Inflammatory macrophage (primary cell): ENCODE measurements at regions not wholly inside any gene's neighbourhood (a gene's known extent, or its start where the extent isn't known, plus 50 kb on each side); places are given as distances from the start of the nearest gene placed in this dataset.

ENCODE experiments used
- DNase-seq, 2 donors: peaks; one replicate each; pipeline ENCODE4 v3.0.0-alpha.2; 2020 to 2022

- no peak for DNase-seq
These were observed 305.7 kb upstream of the VRK2 start for GRCh38 chr2:57740891-57741290.

- DNase-seq, result no peak
These were observed 293.0 kb upstream of the VRK2 start for GRCh38 chr2:57753636-57754035.

- DNase-seq, result no peak
These were observed 287.9 kb upstream of the VRK2 start for GRCh38 chr2:57758686-57759085.

GRCh38 chr2:57759131-57759530 lies 287.5 kb upstream of the VRK2 start:
- DNase-seq, result no peak

- peak; percentile 73 to 74 for DNase-seq
These were observed 286.7 kb upstream of the VRK2 start for GRCh38 chr2:57759822-57760300.

GRCh38 chr2:57760381-57760801 lies 286.2 kb upstream of the VRK2 start:
- no peak for DNase-seq

GRCh38 chr2:57776916-57777315 lies 269.7 kb upstream of the VRK2 start:
- no peak for DNase-seq

GRCh38 chr2:57782587-57782986 lies 264.0 kb upstream of the VRK2 start:
- no peak for DNase-seq

GRCh38 chr2:57793310-57793709 lies 253.3 kb upstream of the VRK2 start:
- DNase-seq, result no peak

- no peak for DNase-seq
These were observed 250.1 kb upstream of the VRK2 start for GRCh38 chr2:57796527-57796926.

- DNase-seq, result no peak
These were observed 248.3 kb upstream of the VRK2 start for GRCh38 chr2:57798346-57798745.

- DNase-seq, result no peak
These were observed 244.4 kb upstream of the VRK2 start for GRCh38 chr2:57802243-57802642.

- DNase-seq, result no peak
These were observed 241.6 kb upstream of the VRK2 start for GRCh38 chr2:57804971-57805370.

GRCh38 chr2:57806449-57806968 lies 240.1 kb upstream of the VRK2 start:
- no peak for DNase-seq

- no peak for DNase-seq
These were observed 237.4 kb upstream of the VRK2 start for GRCh38 chr2:57809230-57809629.

GRCh38 chr2:57821088-57821487 lies 225.5 kb upstream of the VRK2 start:
- DNase-seq, result peak in 1 of 2 donors; percentile 1

- no peak for DNase-seq
These were observed 218.4 kb upstream of the VRK2 start for GRCh38 chr2:57828221-57828620.

- DNase-seq, result no peak
These were observed 211.9 kb upstream of the VRK2 start for GRCh38 chr2:57834666-57835065.

- DNase-seq, result peak in 1 of 2 donors; percentile 17
These were observed 204.1 kb upstream of the VRK2 start for GRCh38 chr2:57842531-57842930.

- no peak for DNase-seq
These were observed 203.4 kb upstream of the VRK2 start for GRCh38 chr2:57843158-57843557.

- DNase-seq, result no peak
These were observed 197.9 kb upstream of the VRK2 start for GRCh38 chr2:57848723-57849122.

- no peak for DNase-seq
These were observed 196.8 kb upstream of the VRK2 start for GRCh38 chr2:57849843-57850242.

GRCh38 chr2:57850415-57851130 lies 196.0 kb upstream of the VRK2 start:
- no peak for DNase-seq

- DNase-seq, result peak in 1 of 2 donors; percentile 21
These were observed 191.4 kb upstream of the VRK2 start for GRCh38 chr2:57855212-57855611.

GRCh38 chr2:57859755-57860154 lies 186.9 kb upstream of the VRK2 start:
- no peak for DNase-seq
